ENCODE measurements at regions not wholly inside any gene's neighbourhood (a gene's known extent, or its start where the extent isn't known, plus 50 kb on each side); places are given as distances from the start of the nearest gene placed in this dataset.

GRCh38 chr10:45526309-45526905 lies 146.2 kb downstream of the ZFAND4 start:
- TF ChIP-seq CTCF (IDR thresholded peaks at IDR 0.05): no peak
- no peak for TF ChIP-seq EZH2 (IDR thresholded peaks at IDR 0.05)

All from neural progenitor cell (in vitro differentiated cells).